ENCODE measurements at regions not wholly inside any gene's neighbourhood (a gene's known extent, or its start where the extent isn't known, plus 50 kb on each side); places are given as distances from the start of the nearest gene placed in this dataset.

DNA sequence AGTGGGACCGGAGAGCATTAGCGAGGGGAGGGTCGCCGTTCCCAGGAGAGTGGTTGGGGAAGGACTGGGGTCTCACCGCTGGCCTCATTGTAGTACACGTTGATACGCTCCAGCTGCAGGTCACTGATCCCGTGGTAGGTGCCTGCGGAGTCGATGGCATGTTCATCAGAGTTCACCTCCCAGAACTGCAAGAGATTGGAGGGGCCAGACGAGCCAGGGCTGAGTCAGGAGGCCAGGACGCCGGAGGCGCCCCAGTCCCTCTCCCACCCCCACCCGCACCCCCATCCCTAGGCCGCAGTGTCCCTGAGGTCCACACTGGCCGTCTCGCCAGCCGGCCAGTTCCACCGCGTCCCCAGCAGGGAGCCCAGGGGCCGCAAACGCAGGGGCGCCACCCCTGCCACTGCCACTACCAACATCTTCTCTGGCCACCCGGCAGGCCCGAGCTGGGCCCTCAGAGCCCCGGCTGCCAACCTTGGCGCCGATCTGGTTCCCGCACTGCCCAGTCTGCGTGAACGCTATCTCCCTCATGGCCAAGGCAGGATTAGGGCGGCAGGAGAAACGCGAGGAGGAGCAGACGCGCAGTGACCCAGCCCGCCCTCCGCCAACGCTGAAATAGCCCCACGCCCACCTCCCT lies 144.2 kb downstream of the ALG10 start:
- 69% methylated on average over 21 of the region's 41 CpGs for WGBS (ENCODE audit: low lambda C conversion rate)
- in situ Hi-C loops (cut with HindIII; ENCODE audit: extremely low pct_ligation_motif_present, low pct_unique_long_range_greater_than_20kb) (no loop called here), intact Hi-C loops (cut with micrococcal nuclease; ENCODE audit: unreplicated experiment) (no loop called here)
- H3K4me1 ChIP-seq (ENCODE audit: insufficient read depth, low read length), result no peaks in the 10 kb centered on the region
- BruUV-seq (replicated peaks), result no TSS peak
- no peaks in the 10 kb centered on the region for H4K20me1 ChIP-seq (ENCODE audit: insufficient read depth, low read length)
- H3K27ac ChIP-seq (ENCODE audit: extremely low read length, insufficient read depth, low read length), result no peak overlapping the region
- no peaks in the 10 kb centered on the region for H3K9me3 ChIP-seq (ENCODE audit: low read length)
- no peak overlapping the region for H3K9ac ChIP-seq (ENCODE audit: insufficient read depth, low read depth, low read length)
- no peak overlapping the region for H2AFZ ChIP-seq (ENCODE audit: low read length)
- CTCF ChIA-PET (ENCODE audit: low intra/inter-chr PET ratio, low total read pairs), result no interaction called here
- H3K36me3 ChIP-seq (replicated peaks in 1 of 2; ENCODE audit: control insufficient read depth in 1 of 2, insufficient read depth in 2 of 2, low read length in 2 of 2), result no peaks in the 10 kb centered on the region
- DNase-seq (ENCODE audit: low spot score) (no peak), FAIRE-seq (no peak), ATAC-seq (no peak)
- H3K79me2 ChIP-seq (ENCODE audit: insufficient read depth, low read length), result no peaks in the 10 kb centered on the region
- no peak overlapping the region for H3K4me2 ChIP-seq (ENCODE audit: low read depth, low read length)
- no peaks in the 10 kb centered on the region for H3K27me3 ChIP-seq (ENCODE audit: control insufficient read depth in 1 of 2, insufficient read depth in 2 of 2, low read length in 2 of 2)
- POLR2A ChIA-PET, result no interaction called here
- H3K4me3 ChIP-seq (replicated peaks in 1 of 3; ENCODE audit: insufficient read depth in 1 of 3, low read depth in 2 of 3, low read length in 3 of 3), result no peak overlapping the region
- TF ChIP-seq GLI4 (CRISPR knock-in tag; IDR thresholded peaks at IDR 0.05; ENCODE audit: borderline replicate concordance) (no peak), NFE2L1 (CRISPR knock-in tag; IDR thresholded peaks at IDR 0.05; ENCODE audit: borderline replicate concordance) (no peak), NFKB2 (CRISPR knock-in tag; IDR thresholded peaks at IDR 0.05; ENCODE audit: borderline replicate concordance) (no peak), ZNF33B (CRISPR knock-in tag; IDR thresholded peaks at IDR 0.05) (no peak), PAX8 (CRISPR knock-in tag; IDR thresholded peaks at IDR 0.05; ENCODE audit: borderline replicate concordance) (no peak)
- TF ChIP-seq, protein P1, sequence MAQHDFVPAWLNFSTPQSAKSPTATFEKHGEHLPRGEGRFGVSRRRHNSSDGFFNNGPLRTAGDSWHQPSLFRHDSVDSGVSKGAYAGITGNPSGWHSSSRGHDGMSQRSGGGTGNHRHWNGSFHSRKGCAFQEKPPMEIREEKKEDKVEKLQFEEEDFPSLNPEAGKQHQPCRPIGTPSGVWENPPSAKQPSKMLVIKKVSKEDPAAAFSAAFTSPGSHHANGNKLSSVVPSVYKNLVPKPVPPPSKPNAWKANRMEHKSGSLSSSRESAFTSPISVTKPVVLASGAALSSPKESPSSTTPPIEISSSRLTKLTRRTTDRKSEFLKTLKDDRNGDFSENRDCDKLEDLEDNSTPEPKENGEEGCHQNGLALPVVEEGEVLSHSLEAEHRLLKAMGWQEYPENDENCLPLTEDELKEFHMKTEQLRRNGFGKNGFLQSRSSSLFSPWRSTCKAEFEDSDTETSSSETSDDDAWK (CRISPR knock-in tag; IDR thresholded peaks at IDR 0.05), result no peak
- TF ChIP-seq, protein P2, sequence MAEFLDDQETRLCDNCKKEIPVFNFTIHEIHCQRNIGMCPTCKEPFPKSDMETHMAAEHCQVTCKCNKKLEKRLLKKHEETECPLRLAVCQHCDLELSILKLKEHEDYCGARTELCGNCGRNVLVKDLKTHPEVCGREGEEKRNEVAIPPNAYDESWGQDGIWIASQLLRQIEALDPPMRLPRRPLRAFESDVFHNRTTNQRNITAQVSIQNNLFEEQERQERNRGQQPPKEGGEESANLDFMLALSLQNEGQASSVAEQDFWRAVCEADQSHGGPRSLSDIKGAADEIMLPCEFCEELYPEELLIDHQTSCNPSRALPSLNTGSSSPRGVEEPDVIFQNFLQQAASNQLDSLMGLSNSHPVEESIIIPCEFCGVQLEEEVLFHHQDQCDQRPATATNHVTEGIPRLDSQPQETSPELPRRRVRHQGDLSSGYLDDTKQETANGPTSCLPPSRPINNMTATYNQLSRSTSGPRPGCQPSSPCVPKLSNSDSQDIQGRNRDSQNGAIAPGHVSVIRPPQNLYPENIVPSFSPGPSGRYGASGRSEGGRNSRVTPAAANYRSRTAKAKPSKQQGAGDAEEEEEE (CRISPR knock-in tag; IDR thresholded peaks at IDR 0.05; ENCODE audit: borderline replicate concordance), result no peak
- TF ChIP-seq, protein P3, sequence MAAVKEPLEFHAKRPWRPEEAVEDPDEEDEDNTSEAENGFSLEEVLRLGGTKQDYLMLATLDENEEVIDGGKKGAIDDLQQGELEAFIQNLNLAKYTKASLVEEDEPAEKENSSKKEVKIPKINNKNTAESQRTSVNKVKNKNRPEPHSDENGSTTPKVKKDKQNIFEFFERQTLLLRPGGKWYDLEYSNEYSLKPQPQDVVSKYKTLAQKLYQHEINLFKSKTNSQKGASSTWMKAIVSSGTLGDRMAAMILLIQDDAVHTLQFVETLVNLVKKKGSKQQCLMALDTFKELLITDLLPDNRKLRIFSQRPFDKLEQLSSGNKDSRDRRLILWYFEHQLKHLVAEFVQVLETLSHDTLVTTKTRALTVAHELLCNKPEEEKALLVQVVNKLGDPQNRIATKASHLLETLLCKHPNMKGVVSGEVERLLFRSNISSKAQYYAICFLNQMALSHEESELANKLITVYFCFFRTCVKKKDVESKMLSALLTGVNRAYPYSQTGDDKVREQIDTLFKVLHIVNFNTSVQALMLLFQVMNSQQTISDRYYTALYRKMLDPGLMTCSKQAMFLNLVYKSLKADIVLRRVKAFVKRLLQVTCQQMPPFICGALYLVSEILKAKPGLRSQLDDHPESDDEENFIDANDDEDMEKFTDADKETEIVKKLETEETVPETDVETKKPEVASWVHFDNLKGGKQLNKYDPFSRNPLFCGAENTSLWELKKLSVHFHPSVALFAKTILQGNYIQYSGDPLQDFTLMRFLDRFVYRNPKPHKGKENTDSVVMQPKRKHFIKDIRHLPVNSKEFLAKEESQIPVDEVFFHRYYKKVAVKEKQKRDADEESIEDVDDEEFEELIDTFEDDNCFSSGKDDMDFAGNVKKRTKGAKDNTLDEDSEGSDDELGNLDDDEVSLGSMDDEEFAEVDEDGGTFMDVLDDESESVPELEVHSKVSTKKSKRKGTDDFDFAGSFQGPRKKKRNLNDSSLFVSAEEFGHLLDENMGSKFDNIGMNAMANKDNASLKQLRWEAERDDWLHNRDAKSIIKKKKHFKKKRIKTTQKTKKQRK (IDR thresholded peaks at IDR 0.05; ENCODE audit: low read length), result no peak
- TF ChIP-seq, protein P4, sequence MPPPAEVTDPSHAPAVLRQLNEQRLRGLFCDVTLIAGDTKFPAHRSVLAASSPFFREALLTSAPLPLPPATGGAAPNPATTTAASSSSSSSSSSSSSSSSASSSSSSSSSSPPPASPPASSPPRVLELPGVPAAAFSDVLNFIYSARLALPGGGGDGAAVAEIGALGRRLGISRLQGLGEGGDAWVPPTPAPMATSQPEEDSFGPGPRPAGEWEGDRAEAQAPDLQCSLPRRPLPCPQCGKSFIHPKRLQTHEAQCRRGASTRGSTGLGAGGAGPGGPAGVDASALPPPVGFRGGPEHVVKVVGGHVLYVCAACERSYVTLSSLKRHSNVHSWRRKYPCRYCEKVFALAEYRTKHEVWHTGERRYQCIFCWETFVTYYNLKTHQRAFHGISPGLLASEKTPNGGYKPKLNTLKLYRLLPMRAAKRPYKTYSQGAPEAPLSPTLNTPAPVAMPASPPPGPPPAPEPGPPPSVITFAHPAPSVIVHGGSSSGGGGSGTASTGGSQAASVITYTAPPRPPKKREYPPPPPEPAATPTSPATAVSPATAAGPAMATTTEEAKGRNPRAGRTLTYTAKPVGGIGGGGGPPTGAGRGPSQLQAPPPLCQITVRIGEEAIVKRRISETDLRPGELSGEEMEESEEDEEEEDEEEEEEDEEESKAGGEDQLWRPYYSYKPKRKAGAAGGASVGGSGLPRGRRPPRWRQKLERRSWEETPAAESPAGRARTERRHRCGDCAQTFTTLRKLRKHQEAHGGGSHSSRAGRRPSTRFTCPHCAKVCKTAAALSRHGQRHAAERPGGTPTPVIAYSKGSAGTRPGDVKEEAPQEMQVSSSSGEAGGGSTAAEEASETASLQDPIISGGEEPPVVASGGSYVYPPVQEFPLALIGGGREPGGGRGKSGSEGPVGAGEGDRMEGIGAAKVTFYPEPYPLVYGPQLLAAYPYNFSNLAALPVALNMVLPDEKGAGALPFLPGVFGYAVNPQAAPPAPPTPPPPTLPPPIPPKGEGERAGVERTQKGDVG (CRISPR knock-in tag; IDR thresholded peaks at IDR 0.05; ENCODE audit: borderline replicate concordance), result no peak

Data from HepG2 (cell line).